NCI-H2196 treated with DMSO at 0.1 percent for 48 hours (cell line): ENCODE measurements at regions not wholly inside any gene's neighbourhood (a gene's known extent, or its start where the extent isn't known, plus 50 kb on each side); places are given as distances from the start of the nearest gene placed in this dataset.
"Not testable (repeated sequence)": the region's sequence is repeated elsewhere in the genome, so short reads cannot be mapped to it uniquely, and the experiment has no call there.

Experiments
- DNase-seq: peaks from one replicate; lab custom pipeline; 2025; ENCODE audit not compliant: unreplicated experiment; lab: John Stamatoyannopoulos, UW

DNA sequence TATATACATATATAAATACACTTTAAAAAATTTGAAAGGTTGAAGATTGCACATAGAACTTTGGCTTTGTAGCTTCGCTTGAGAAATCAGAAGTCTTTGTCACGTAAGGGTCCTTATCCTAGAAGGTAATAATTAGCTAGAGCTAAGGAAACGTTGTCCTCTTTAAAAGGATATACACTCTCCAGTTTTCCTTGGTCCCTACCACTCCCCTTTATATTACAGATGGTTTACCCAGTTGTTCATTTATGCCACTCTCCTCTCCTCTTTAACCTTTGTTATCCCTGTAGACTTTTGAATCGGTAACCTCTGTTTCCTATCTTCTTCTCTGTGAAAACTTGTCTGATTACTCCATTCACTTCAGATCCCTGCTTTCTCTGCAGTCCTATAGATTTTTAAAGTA is 1101.0 kb upstream of the SEMA6A start:
- no peak for DNase-seq

DNA sequence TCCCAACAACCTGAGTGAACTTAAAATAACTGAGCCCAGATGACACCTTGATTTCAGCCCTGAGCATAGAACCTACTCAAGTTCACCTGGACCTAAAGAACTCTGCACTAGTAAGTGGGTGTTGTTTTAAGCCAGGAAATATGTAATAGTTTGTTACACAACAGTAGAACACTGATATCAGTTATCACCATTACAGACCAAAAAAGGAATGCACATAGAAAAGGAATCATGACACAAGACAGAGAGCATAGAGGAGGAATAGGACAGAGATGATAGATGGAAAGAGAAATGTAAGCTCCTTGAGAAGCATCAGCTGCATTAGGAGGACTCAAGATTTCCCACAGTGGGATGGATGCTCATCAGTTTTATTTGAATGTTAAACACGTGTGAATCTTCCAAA is 1096.9 kb upstream of the SEMA6A start:
- DNase-seq: no peak

DNA sequence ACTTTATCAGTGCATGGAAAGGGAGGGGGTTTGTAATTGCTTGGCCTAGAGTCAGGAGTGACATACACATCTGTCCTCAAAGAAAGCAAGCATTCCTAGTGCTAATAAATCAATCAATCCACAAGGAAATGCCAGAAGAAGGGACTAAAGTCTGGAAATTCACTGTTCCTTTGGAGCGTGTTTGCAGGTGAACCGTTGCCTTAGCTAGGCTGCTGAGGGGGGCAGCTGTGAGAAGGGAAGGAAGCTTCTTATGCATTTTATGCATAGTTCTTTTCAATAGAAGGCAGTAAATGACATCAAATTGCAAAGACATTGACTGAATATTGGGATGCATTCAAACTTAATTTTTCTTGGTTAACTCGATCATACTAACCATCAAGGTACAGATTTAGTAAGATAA is 1092.5 kb upstream of the SEMA6A start:
- DNase-seq: no peak

DNA sequence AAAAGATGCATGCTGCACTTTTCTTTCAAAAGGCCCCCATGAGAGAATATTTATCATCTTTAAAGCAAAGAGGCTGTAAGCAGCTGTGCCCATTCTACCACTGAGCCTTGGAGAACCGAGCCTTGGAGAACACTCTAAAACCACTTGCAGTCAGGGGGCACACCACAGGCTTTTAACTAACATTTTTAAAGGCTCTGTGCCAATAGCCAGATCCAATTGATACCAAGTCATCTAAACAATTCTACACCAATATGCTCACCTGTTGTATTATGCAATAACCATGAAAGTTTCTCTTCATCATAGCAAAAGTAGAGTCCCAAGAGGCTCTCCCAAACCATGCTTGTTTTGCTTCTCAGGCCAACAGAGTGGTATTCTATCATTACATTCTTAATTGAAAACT is 1090.5 kb upstream of the SEMA6A start:
- DNase-seq: no peak

DNA sequence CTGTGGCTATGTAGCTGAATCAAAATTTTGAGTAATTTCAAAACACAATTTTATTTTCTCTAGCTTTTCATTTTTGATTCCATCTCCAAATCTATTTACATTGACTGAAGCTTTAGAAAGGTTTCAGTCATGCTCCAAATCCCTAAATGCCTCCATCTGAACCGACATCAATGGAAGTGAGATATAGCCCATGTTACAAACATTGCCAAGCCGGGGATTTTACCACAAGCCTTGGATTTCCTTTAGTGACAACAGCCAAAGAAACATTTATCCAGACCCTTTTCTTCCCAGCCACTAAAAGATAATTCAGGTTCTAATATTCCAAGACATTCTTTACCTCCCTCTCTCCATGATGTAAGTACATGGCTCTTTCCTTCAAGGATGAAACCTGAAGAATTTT is 1087.7 kb upstream of the SEMA6A start:
- no peak for DNase-seq

DNA sequence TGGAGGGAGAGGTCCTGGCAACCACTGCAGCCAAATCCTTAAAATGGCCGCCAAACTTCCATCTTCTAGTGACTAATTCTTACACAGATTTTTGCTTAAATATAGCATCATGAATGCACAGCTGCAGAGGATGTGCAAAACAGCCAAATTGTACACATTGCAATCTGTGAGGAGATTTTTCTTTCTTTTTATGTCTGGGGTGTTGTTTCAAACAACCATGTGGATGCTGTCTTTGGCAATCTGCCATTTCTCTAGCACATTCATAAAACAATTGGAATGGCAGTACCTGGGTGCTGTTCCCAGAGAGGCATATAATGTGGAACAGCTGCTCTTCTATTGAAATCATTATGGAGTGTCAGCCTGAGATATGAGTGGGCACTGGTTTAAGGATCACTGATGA is 1082.9 kb upstream of the SEMA6A start:
- no peak for DNase-seq

DNA sequence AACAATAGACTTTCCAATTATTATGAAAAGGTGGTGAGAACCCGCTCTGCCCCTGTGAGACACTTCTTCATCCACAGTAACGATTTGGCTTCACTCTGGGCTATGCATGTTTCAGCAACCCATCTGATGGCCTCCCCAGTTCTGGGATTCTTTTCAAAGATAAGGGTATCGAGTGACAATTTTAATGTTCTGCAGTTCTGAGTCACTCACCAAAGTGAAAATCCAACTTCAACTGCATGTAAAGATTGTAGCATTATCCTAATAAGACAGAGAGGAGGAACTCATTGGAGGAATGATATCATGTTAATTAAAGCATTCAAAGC is 1078.3 kb upstream of the SEMA6A start:
- DNase-seq: no peak

DNA sequence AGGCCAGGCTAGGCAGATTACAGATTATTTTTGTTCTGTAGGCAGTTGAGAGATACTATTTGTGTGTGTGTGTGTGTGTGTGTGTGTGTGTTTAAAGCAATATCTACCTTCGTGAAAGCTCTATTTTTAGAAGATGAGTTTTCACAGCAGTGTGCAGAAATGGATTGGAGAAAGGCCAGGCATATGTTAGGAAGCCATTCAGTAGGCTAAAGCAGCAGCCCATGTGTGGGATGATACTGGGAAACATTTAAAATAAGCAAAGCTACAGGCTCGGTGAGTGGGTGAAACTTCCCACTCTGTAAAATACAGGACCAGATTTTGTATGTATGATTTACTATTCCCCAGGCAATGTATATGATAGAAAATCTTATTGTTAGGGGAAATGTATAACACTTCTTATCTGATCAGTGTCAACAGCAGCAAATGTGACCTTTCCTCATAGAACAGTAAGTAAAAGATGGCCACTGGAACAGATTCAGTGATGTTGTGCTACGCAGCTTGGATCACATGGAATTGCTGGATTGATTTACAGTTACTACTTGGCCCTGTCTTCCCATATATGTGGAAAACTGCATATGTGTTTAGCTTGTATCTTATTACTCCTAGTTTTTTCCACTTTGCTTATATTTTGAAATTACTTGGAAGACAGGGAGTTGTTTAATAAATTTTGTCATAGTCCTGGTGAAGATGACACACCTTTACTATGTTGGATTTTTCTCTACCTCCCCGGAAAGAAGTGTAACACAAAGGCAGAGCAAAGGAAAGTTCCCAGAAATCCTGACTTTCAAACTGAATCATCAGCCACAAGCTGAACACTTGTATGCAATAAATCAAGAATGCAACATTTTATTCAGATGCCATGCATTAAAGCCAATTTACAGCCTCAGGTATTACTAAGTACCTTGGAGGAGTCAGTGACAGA is 1077.7 kb upstream of the SEMA6A start:
- DNase-seq: no peak

DNA sequence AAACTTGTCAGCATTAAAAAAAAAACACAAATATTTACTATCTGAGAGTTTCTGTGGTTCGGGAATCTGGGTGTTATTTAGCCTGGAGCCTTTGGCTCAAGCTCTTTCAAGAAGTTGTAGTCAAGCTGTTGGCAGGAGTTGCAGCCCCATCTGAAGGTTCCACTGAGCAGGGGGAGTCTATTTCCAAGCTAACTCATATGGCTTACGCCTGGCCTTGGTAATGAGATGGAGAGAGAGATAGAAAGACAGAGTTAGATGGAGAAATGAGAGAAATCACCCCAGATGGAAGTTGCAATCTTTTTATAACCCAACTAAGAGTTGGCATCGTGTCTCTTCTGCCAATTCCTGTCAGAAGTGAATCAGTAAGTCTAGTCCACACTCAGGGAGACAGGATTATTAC is 1075.2 kb upstream of the SEMA6A start:
- DNase-seq: no peak

DNA sequence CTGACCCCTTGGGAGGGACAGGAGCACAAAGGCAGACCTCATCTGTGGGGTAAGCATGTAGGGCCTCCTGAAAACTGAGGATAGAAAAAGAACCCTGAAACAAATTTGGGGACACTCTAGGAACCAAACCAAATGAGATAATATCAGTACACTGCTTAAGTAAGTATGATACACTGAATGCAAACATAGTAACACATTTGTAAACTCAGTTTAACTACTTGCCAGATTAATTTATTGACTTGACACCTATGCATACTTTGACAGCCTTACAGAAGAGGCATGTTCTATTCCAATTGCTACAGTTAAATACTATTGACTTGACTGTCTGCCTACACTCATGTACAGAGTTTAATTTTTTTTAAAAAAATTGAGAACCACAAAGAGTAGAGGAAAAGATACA is 1070.8 kb upstream of the SEMA6A start:
- no peak for DNase-seq

DNA sequence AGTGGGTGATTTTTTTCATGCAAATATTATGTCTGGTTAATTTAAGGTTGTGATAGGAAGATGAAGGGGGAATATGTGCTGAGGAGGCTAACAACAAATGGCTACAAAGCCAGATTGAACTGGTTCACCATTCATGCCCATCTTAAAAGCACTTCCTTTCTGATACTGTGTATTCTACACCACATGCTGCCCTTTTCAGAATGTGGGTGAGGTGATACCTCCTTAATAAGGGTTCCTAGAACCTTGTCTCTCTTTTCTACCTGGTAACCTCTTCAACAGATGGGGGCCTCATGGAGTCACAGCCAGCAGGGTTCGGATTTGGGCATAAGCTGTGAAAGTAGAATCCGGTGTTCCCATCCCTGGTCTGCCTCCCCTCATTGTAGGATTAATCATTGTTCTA is 1064.0 kb upstream of the SEMA6A start:
- DNase-seq: no peak

DNA sequence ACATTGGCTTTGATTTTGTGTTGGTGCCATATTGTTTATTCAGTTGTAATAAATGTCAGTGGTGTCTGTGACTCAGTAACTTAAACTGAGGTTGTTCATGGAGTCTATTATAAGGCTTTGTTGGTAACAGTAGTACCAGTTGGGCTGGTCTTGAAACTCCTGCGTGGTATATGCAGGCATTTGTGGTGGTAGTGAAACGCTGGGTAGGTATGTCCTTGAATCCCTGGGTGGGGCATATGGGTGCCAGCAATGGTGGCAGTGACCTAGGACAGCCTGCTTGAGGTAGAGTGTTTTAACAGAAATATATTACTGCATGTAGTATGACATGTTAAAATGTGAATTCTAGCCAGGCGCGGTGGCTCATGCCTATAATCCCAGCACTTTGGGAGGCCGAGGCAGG is 1058.5 kb upstream of the SEMA6A start:
- DNase-seq: no peak

DNA sequence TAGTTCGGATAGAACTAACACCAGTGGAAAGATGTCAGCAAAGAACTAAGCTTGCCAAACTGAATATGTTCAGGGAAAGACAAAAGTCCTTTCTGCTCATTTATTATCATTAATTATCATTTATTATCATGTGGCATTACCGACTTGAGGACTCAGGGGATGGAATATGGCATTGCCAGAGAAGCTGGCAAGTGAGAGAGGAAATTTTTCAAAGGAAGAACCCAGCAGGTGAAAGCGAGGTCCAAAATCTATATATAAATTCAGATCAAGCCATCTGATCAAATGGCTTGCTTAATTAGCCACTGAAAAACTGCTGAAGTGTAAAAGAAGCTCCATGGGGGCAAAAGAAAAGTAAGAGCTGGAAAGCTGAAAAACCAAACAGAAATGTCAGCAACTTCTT is 1049.6 kb upstream of the SEMA6A start:
- DNase-seq: no peak

DNA sequence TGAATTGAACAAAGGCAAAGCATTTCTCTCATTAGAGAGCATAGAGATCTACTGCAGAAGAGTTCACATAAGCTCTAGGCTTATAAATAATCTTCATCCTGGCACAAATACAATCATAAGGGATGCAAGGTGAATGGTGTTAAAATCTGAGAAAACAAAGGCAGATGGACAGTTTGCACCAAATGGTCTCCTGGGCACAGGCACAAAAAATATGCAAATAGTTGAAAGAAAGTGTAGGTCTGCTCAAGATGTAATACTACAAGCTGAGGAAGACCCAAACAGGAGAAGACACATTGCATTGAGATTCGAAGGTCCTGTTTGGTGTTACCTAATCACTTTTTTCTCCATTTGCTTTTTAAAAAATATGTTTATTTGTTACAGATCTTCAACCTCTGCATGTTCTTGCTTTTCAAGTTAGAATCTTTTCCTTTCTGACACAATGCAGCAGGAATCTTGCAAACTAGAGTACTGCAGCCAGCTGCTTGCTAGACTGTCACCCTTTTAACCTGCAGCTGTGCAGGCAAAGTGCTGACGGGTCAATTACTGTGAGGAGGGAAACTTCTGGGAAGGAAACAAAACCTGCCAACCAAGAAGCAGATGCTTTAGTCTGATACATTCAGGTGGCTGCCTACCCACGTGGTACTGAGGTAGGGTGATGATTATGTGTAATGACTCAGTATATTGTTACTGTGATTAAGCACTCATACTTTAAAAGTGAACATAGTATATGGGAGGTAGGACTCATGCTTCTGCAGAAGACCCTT is 1048.6 kb upstream of the SEMA6A start:
- DNase-seq: no peak

DNA sequence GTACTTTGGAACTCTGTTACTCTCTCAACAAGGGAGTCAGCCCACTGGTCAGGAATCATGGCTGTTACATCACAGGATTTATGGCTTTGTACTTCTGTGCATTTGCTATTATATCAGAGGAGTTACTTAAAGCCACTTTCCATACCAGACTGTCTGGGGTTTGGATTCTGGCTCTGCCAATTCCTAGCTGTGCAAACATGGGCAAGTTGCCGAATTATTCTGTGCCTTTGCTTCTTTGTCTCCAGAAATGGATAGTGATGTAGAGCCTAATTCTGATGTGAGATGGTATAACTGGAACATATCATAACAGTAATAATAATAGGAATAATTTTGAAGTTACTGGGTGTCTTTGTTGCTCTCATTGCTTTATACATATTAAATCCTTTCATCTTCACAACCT is 1047.3 kb upstream of the SEMA6A start:
- DNase-seq: no peak

DNA sequence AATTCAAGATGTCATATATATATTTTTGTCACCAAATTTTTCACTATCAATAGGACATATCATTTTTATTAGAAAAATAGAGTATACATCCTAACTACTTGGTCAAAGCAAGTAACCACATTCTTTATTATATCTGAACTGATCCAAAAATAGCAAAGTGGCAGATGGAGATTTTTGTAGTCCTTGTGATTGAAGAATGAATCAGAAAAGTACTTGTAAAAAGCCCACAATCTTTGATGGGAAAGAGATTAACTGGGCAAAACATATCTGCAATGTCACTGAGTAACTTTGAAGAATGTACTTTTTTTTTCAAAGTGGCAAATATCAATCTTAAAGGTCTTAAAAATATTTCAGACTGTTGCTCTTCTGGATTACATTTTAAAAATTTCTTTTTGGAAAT is 1040.6 kb upstream of the SEMA6A start:
- no peak for DNase-seq

DNA sequence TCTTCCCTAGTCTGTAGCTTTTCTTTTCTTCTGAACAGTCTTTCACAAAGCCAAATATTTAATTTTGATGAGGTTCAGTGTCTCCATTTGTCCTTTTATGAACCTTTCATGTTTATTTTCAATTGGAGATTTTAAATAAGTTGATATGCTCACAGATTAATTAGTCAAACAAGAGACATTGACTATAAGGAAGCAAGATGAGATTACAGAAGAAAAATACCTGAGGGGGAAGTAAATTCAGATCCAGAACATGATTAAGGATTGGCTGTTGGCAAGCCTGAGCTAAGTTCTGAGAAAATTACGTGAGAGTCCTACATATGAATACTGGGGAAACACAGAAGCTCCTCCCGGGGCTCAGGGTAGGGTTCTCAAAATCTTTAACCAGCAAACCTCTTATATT is 1039.8 kb upstream of the SEMA6A start:
- no peak for DNase-seq

DNA sequence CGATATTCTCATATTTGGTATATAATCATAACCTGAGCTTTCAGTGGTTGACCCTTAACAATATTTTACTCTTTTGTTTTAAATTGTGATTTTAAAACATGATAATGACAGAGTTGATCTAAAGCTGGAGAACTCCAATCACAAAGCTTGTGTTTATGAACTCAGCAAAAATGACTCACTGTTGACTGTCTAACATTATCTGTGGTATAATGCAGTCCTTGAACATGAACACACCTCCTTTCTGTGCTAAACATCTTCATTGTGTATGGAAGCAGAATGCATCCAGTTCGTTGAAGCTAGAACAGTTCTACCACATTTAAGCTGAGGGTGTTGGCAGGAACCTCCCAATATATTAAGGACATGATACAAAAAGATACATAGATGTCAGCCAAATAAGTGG is 1030.2 kb upstream of the SEMA6A start:
- DNase-seq: no peak

DNA sequence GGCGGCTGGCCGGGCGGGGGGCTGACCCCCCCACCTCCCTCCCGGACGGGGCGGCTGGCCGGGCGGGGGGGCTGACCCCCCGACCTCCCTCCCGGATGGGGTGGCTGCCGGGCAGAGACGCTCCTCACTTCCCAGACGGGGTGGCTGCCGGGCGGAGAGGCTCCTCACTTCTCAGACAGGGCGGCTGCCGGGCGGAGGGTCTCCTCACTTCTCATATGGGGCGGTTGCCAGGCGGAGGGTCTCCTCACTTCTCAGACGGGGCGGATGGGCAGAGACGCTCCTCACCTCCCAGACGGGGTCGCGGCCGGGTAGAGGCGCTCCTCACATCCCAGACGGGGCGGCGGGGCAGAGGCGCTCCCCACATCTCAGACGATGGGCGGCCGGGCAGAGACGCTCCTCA is 1025.2 kb upstream of the SEMA6A start:
- DNase-seq: not testable (repeated sequence)

DNA sequence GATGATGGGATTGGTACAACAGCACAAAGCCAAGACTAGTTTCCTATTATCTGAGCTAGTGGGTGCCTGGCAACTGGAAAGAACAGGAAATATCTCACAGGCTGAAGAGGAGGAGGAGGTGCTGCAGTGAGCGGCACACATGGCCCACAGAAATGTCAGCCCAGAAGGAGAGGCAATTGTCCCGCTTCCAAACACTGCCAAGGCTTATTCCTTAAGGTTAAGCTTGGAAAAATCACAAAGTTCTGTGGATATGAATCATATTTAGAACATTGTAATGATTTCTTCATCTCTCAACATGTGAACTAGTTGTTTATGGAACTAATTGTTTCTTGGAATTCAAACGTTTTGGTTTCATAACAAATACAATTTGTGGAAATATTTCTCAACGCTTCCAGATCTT is 1019.5 kb upstream of the SEMA6A start:
- no peak for DNase-seq

DNA sequence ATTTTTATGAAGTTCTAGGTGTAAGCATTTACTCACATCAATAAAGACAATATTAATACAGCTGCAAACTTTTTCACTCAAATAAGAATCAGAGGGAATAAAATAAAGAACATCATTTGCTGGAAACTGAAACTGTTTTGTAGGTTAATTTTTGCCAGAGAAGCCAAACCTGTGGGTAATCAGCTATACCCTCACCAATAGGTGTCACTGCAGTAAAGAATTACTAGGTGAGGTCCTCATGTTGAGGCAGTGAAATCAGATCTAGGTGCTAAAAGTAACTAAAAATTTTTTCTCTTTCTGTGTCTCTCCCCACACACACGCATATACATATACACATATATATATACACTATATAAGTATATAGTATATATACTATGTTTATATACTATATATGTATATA is 1016.3 kb upstream of the SEMA6A start:
- no peak for DNase-seq

DNA sequence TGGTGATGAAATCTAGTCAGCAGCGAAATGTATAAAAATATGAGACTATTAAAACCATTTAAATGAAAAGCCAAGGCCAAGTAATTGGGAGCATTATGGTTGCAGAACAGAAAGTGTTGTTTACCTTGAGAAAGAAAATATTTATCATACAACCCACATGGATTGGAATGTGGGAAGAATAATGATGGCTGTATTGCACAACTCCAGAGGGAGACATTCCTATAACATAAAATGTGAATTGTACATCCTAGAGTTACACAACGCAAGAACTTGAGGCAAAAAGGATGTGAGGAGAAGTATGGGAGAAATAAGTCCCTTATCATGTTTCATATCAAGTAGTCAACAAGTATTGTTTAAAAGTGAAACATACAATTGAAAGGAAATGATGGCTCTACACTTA is 1014.0 kb upstream of the SEMA6A start:
- no peak for DNase-seq

DNA sequence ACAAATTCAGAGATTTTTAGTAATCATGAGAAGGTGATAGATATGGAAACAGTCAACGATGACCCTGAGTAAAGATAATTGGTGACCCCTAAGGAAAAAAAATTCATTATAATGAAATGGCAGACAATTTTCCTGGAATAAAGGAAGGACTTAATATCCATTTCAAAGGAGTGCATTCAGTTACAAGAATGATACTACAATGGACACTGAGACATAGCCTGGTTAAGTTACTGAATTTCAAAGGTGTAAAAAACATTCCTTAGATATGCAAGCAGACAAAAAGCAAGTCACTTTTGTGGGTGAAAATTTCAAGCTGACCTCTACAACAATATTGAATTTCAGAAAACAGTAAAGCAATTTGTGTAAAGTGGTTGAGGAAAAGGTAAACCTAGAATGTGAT is 1012.5 kb upstream of the SEMA6A start:
- no peak for DNase-seq
